OCI-LY1 (cell line): ENCODE measurements at regions not wholly inside any gene's neighbourhood (a gene's known extent, or its start where the extent isn't known, plus 50 kb on each side); places are given as distances from the start of the nearest gene placed in this dataset.

Experiments used
- CTCF ChIP-seq: fragments of 200-600 bp; sonication (generic), shearing (Covaris generic); IDR thresholded peaks from 2 replicates; pipeline ENCODE4 v1.5.1; 2017; ENCODE audit warnings: mild to moderate bottlenecking, antibody characterized with exemption, low read length, moderate library complexity, mixed read lengths
- EZH2 ChIP-seq: fragments of 200-600 bp; sonication (generic), shearing (Covaris generic); IDR thresholded peaks from 2 replicates; pipeline ENCODE4 v1.8.0; 2017; ENCODE audit warnings: borderline replicate concordance, mixed run types, mild to moderate bottlenecking, antibody characterized with exemption, low read length, moderate library complexity, mixed read lengths

DNA sequence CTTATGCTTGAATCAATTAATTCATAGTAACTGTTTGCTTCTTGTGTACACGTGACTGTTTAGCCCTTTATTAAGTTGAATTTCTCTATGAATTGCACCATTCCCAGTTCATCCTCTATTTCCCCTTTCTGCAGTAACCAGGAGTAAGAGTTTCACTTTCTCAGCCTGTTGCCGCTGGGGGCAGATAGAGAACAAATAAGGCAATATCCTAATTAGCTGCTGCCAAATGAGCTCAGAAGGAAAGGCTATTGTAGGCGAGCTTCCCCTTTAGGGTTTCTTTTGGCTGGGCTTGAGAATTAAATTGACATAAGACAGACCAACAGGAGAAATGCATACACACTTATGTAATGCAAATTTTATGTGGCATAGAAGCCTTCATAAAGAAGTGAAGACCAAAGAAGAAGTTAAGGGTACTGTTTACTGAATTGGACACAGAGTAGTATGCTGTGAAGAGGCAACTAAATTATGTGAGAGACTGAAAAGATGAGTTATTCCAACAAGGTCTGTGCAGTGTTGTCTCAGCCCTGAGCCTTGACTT is 1594.7 kb downstream of the TECRL start:
- no peak for TF ChIP-seq CTCF
- TF ChIP-seq EZH2: no peak
